ENCODE measurements at regions not wholly inside any gene's neighbourhood (a gene's known extent, or its start where the extent isn't known, plus 50 kb on each side); places are given as distances from the start of the nearest gene placed in this dataset.

DNA sequence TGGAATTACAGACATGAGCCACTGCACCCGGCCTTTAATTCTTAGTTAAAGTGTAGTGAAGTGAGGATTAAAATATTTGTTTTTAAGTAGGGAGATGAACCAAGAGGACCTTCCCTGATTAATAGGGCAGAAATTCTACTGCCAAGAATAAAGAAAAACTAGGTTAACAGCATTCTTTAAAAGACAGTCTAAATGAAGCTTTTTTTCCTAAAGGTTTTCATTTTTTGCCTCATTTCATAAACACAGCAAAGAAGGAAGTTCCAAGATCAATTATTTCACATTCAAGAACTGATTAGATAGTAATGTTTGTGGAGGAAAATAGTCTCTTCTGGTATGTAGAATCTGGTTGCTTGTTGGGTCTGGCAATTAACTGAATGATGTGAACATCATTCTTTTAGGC lies 112.1 kb upstream of the ARSJ start:
- no peak overlapping the region for H3K27ac ChIP-seq (ENCODE audit: low read length, poor library complexity, severe bottlenecking)
- WGBS, result 100% methylated on average over 1 of the region's 1 CpG
- H4K8ac ChIP-seq (ENCODE audit: low read length), result no peak overlapping the region
- H2BK120ac ChIP-seq (ENCODE audit: low read depth, low read length), result no peak overlapping the region
- H3K9ac ChIP-seq (ENCODE audit: low read length), result no peak overlapping the region
- peaks cover 2% of the 10 kb centered on the region for H3K4me1 ChIP-seq (ENCODE audit: control insufficient read depth, insufficient read depth, low read depth, low read length)
- H3K23ac ChIP-seq (ENCODE audit: low read length in 2 of 2), result no peak overlapping the region
- no peak overlapping the region for H2BK5ac ChIP-seq (ENCODE audit: low read depth, low read length, poor library complexity, severe bottlenecking)
- no peak overlapping the region for H4K91ac ChIP-seq (ENCODE audit: low read length)
- no peak overlapping the region for H3K14ac ChIP-seq (ENCODE audit: low read length in 2 of 2)
- no peak overlapping the region for H3K18ac ChIP-seq (ENCODE audit: low read depth in 1 of 2, low read length in 2 of 2)
- H2BK15ac ChIP-seq (ENCODE audit: low read depth, poor library complexity, severe bottlenecking), result no peak overlapping the region
- no peaks in the 10 kb centered on the region for H3K9me3 ChIP-seq (ENCODE audit: control insufficient read depth, low read length)
- DNase-seq, result no peak
- H2AFZ ChIP-seq (ENCODE audit: low read depth, low read length), result no peak overlapping the region
- no peak overlapping the region for H3K4me2 ChIP-seq (ENCODE audit: low read length, poor library complexity, severe bottlenecking)
- H3K4me3 ChIP-seq (ENCODE audit: insufficient read depth in 1 of 2, low read depth in 1 of 2, low read length in 2 of 2), result no peak overlapping the region
- H3K4ac ChIP-seq (ENCODE audit: low read depth in 1 of 2, low read length in 2 of 2), result no peak overlapping the region
- no peak overlapping the region for H2AK5ac ChIP-seq (ENCODE audit: low read length, severe bottlenecking)
- H2BK12ac ChIP-seq (ENCODE audit: low read length in 2 of 2), result no peak overlapping the region
- H3K36me3 ChIP-seq (ENCODE audit: control insufficient read depth in 1 of 2, insufficient read depth in 2 of 2, low read depth in 1 of 2, low read length in 2 of 2), result no peaks in the 10 kb centered on the region
- no peaks in the 10 kb centered on the region for H3K27me3 ChIP-seq (ENCODE audit: control insufficient read depth in 1 of 2, insufficient read depth in 1 of 2, low read length in 2 of 2)
- no peaks in the 10 kb centered on the region for H3K79me1 ChIP-seq (replicated peaks; ENCODE audit: low read length, poor library complexity, severe bottlenecking)

DNA sequence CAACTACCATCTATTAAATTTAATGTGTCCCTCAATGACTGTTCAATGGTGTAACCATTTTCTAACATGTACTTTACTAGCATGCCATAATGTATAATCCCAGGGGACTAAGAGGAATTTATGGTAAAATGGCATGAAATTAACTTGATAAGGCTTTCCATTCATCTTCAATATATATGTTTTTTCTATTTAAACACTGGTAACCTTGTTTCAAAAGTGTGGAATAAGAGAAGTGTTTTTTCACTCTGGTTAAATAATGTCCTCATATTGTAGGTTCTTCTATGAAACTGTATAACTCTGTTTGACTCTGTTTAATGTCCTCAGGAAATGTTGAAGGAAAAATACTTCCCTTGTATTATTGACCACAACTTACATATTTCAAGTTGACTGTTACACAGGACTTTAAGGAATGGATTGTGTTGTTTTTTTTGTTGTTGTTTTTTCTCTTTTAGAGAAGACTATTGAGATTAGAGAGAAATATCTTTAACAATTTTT lies 113.8 kb upstream of the ARSJ start:
- no peaks in the 10 kb centered on the region for H3K27me3 ChIP-seq (ENCODE audit: control insufficient read depth in 1 of 2, insufficient read depth in 1 of 2, low read length in 2 of 2)
- H3K18ac ChIP-seq (ENCODE audit: low read depth in 1 of 2, low read length in 2 of 2), result no peak overlapping the region
- no peak overlapping the region for H2BK5ac ChIP-seq (ENCODE audit: low read depth, low read length, poor library complexity, severe bottlenecking)
- H4K8ac ChIP-seq (ENCODE audit: low read length), result no peak overlapping the region
- no peak overlapping the region for H3K4ac ChIP-seq (ENCODE audit: low read depth in 1 of 2, low read length in 2 of 2)
- H3K4me3 ChIP-seq (ENCODE audit: insufficient read depth in 1 of 2, low read depth in 1 of 2, low read length in 2 of 2), result no peak overlapping the region
- H2AFZ ChIP-seq (ENCODE audit: low read depth, low read length), result no peak overlapping the region
- no peak overlapping the region for H3K14ac ChIP-seq (ENCODE audit: low read length in 2 of 2)
- H3K4me1 ChIP-seq (ENCODE audit: control insufficient read depth, insufficient read depth, low read depth, low read length), result peaks cover 2% of the 10 kb centered on the region
- no peak overlapping the region for H4K91ac ChIP-seq (ENCODE audit: low read length)
- no peak overlapping the region for H3K4me2 ChIP-seq (ENCODE audit: low read length, poor library complexity, severe bottlenecking)
- no peak overlapping the region for H2BK120ac ChIP-seq (ENCODE audit: low read depth, low read length)
- no peak overlapping the region for H3K27ac ChIP-seq (ENCODE audit: low read length, poor library complexity, severe bottlenecking)
- H2AK5ac ChIP-seq (ENCODE audit: low read length, severe bottlenecking), result no peak overlapping the region
- no peak overlapping the region for H2BK12ac ChIP-seq (ENCODE audit: low read length in 2 of 2)
- H3K36me3 ChIP-seq (ENCODE audit: control insufficient read depth in 1 of 2, insufficient read depth in 2 of 2, low read depth in 1 of 2, low read length in 2 of 2), result no peaks in the 10 kb centered on the region
- H3K9ac ChIP-seq (ENCODE audit: low read length), result no peak overlapping the region
- H3K79me1 ChIP-seq (replicated peaks; ENCODE audit: low read length, poor library complexity, severe bottlenecking), result no peaks in the 10 kb centered on the region
- DNase-seq, result no peak
- H2BK15ac ChIP-seq (ENCODE audit: low read depth, poor library complexity, severe bottlenecking), result no peak overlapping the region
- no peaks in the 10 kb centered on the region for H3K9me3 ChIP-seq (ENCODE audit: control insufficient read depth, low read length)
- H3K23ac ChIP-seq (ENCODE audit: low read length in 2 of 2), result no peak overlapping the region

DNA sequence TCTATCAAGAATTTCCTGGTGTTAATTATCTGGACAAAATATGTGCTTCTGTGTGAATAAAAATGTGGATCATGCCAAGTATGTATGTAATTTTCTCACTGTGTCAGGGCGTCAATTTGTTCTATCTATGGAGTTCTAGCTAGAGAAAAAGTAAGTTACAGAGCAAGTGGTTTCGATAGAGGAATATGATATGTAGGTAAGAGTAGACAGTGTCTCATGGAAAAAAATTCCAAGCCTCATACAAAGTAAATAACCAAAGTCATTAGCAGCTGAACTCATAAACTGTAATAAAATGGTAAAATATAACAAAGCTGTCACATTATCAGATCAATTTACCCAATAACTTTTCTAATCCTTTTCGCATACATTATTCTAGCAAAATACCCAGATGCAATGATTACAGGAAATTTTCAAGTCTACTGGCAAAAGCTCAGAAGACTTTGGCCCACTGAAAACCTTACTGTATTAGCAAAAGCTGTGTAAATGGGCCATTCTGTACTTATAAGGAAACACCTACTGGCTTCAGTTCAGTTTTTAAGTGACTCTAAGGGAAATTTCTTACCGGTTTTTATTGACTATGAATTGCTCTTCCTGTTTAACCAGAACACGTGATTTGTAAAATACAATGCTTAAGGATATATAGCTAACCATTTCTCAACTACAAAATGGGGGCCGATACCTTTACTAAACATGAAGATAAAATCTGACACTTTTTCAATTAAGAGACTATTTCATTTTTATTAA lies 121.0 kb upstream of the ARSJ start:
- no peak overlapping the region for H3K27ac ChIP-seq (ENCODE audit: low read length, poor library complexity, severe bottlenecking)
- no peak overlapping the region for H2BK5ac ChIP-seq (ENCODE audit: low read depth, low read length, poor library complexity, severe bottlenecking)
- no peaks in the 10 kb centered on the region for H3K36me3 ChIP-seq (ENCODE audit: control insufficient read depth in 1 of 2, insufficient read depth in 2 of 2, low read depth in 1 of 2, low read length in 2 of 2)
- H2AFZ ChIP-seq (ENCODE audit: low read depth, low read length), result no peak overlapping the region
- no peak overlapping the region for H3K9ac ChIP-seq (ENCODE audit: low read length)
- H2BK120ac ChIP-seq (ENCODE audit: low read depth, low read length), result no peak overlapping the region
- H3K14ac ChIP-seq (ENCODE audit: low read length in 2 of 2), result no peak overlapping the region
- H3K4me3 ChIP-seq (ENCODE audit: insufficient read depth in 1 of 2, low read depth in 1 of 2, low read length in 2 of 2), result no peak overlapping the region
- H2BK12ac ChIP-seq (ENCODE audit: low read length in 2 of 2), result no peak overlapping the region
- H3K23ac ChIP-seq (ENCODE audit: low read length in 2 of 2), result no peak overlapping the region
- H2AK5ac ChIP-seq (ENCODE audit: low read length, severe bottlenecking), result no peak overlapping the region
- H3K79me1 ChIP-seq (replicated peaks; ENCODE audit: low read length, poor library complexity, severe bottlenecking), result no peaks in the 10 kb centered on the region
- WGBS, result 100% methylated on average over 2 of the region's 6 CpGs
- H4K8ac ChIP-seq (ENCODE audit: low read length), result no peak overlapping the region
- no peak for DNase-seq
- no peaks in the 10 kb centered on the region for H3K4me1 ChIP-seq (ENCODE audit: control insufficient read depth, insufficient read depth, low read depth, low read length)
- H3K9me3 ChIP-seq (ENCODE audit: control insufficient read depth, low read length), result no peaks in the 10 kb centered on the region
- H4K91ac ChIP-seq (ENCODE audit: low read length), result no peak overlapping the region
- no peak overlapping the region for H3K18ac ChIP-seq (ENCODE audit: low read depth in 1 of 2, low read length in 2 of 2)
- no peak overlapping the region for H3K4me2 ChIP-seq (ENCODE audit: low read length, poor library complexity, severe bottlenecking)
- H3K4ac ChIP-seq (ENCODE audit: low read depth in 1 of 2, low read length in 2 of 2), result no peak overlapping the region
- H3K27me3 ChIP-seq (ENCODE audit: control insufficient read depth in 1 of 2, insufficient read depth in 1 of 2, low read length in 2 of 2), result no peaks in the 10 kb centered on the region
- H2BK15ac ChIP-seq (ENCODE audit: low read depth, poor library complexity, severe bottlenecking), result no peak overlapping the region

DNA sequence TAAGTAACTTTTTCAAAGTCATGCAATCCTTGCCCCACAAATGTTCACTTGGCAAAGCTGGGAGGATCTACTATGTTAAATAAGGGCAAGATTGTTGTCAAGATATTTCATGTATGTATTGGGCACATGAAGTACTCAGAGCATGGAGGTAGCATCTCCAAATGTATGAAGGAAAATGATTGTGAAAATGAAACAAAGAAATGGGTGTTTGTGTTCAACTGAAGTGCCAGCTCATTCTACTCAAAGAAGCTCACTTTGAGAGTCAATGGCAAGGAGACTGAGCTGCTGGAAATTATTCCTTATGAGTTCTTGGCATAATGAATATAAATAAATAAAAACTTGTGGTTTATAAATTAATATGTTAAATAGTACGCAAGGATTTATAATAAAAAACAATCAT lies 124.5 kb upstream of the ARSJ start:
- Histone ChIP-seq H3K18ac (ENCODE audit: low read depth in 1 of 2, low read length in 2 of 2) (no peak overlapping the region), H4K8ac (ENCODE audit: low read length) (no peak overlapping the region), H3K79me1 (replicated peaks; ENCODE audit: low read length, poor library complexity, severe bottlenecking) (no peaks in the 10 kb centered on the region), H3K27ac (ENCODE audit: low read length, poor library complexity, severe bottlenecking) (no peak overlapping the region), H3K4me3 (ENCODE audit: insufficient read depth in 1 of 2, low read depth in 1 of 2, low read length in 2 of 2) (no peak overlapping the region), H2AK5ac (ENCODE audit: low read length, severe bottlenecking) (no peak overlapping the region), H3K9ac (ENCODE audit: low read length) (no peak overlapping the region), H3K27me3 (ENCODE audit: control insufficient read depth in 1 of 2, insufficient read depth in 1 of 2, low read length in 2 of 2) (no peaks in the 10 kb centered on the region), H3K14ac (ENCODE audit: low read length in 2 of 2) (no peak overlapping the region), H3K9me3 (ENCODE audit: control insufficient read depth, low read length) (no peaks in the 10 kb centered on the region), H3K4ac (ENCODE audit: low read depth in 1 of 2, low read length in 2 of 2) (no peak overlapping the region), H2BK120ac (ENCODE audit: low read depth, low read length) (no peak overlapping the region), H4K91ac (ENCODE audit: low read length) (no peak overlapping the region), H2AFZ (ENCODE audit: low read depth, low read length) (no peak overlapping the region), H3K4me2 (ENCODE audit: low read length, poor library complexity, severe bottlenecking) (no peak overlapping the region), H3K4me1 (ENCODE audit: control insufficient read depth, insufficient read depth, low read depth, low read length) (no peaks in the 10 kb centered on the region), H2BK5ac (ENCODE audit: low read depth, low read length, poor library complexity, severe bottlenecking) (no peak overlapping the region), H3K36me3 (ENCODE audit: control insufficient read depth in 1 of 2, insufficient read depth in 2 of 2, low read depth in 1 of 2, low read length in 2 of 2) (no peaks in the 10 kb centered on the region), H2BK15ac (ENCODE audit: low read depth, poor library complexity, severe bottlenecking) (no peak overlapping the region), H3K23ac (ENCODE audit: low read length in 2 of 2) (no peak overlapping the region), H2BK12ac (ENCODE audit: low read length in 2 of 2) (no peak overlapping the region)
- WGBS, result no CpG with 5 or more reads among the region's 1 CpG
- no peak for DNase-seq

Data from mesenchymal stem cell (in vitro differentiated cells and primary cell).